Skeletal muscle tissue (tissue), 3 donors: ENCODE measurements at regions not wholly inside any gene's neighbourhood (a gene's known extent, or its start where the extent isn't known, plus 50 kb on each side); places are given as distances from the start of the nearest gene placed in this dataset.
"Not testable (repeated sequence)": the region's sequence is repeated elsewhere in the genome, so short reads cannot be mapped to it uniquely, and the experiment has no call there.

ENCODE experiments used
- H3K27ac ChIP-seq: one replicate; pipeline ENCODE4 v1.7.0; 2013; ENCODE audit warnings: mild to moderate bottlenecking, low read depth, low read length, inconsistent platforms
- H3K27me3 ChIP-seq, 3 donors: one replicate each; pipeline ENCODE4 v1.7.0; 2013; ENCODE audit warnings: low read length in 3 of 3; ENCODE audit not compliant: control insufficient read depth in 3 of 3, insufficient read depth in 3 of 3
- H3K36me3 ChIP-seq, 3 donors: one replicate each; pipeline ENCODE4 v1.7.0; 2013; ENCODE audit warnings: low read length in 3 of 3; ENCODE audit not compliant: control insufficient read depth in 3 of 3, insufficient read depth in 3 of 3
- H3K4me1 ChIP-seq, 3 donors: one replicate each; pipeline ENCODE4 v1.7.0; 2013; ENCODE audit warnings: low read length in 3 of 3, mild to moderate bottlenecking in 3 of 3; ENCODE audit not compliant: control insufficient read depth in 3 of 3, insufficient read depth in 3 of 3
- H3K4me3 ChIP-seq, 3 donors: one replicate each; pipeline ENCODE4 v1.7.0; 2013; ENCODE audit warnings: low read length in 3 of 3
- H3K9ac ChIP-seq, 3 donors: one replicate each; pipeline ENCODE4 v1.7.0; 2013; ENCODE audit warnings: low read length in 3 of 3, mild to moderate bottlenecking in 3 of 3, moderate library complexity in 2 of 3, low read depth in 1 of 3
- H3K9me3 ChIP-seq, 3 donors: one replicate each; pipeline ENCODE4 v1.7.0; 2013; ENCODE audit warnings: low read length in 3 of 3; ENCODE audit not compliant: control insufficient read depth in 3 of 3
- donor health status: Osteomylitis.

- H3K27ac ChIP-seq: not testable (repeated sequence)
Measured at GRCh38 chr3:197411899-197412298, 113.5 kb upstream of the DLG1 start.

GRCh38 chr3:197410170-197410569 is 111.8 kb upstream of the DLG1 start:
- not testable (repeated sequence) for H3K9ac ChIP-seq, H3K27me3 ChIP-seq, H3K27ac ChIP-seq, H3K9me3 ChIP-seq, H3K36me3 ChIP-seq, H3K4me3 ChIP-seq
- peaks cover 0 to 13% (median 10%) of the 10 kb centered on the region in 3 donors for H3K4me1 ChIP-seq

More at GRCh38 chr3:197411899-197412298, 113.5 kb upstream of the DLG1 start:
- not testable (repeated sequence) for H3K9ac ChIP-seq, H3K36me3 ChIP-seq, H3K4me3 ChIP-seq, H3K9me3 ChIP-seq, H3K27me3 ChIP-seq
- H3K4me1 ChIP-seq: peaks cover 0 to 13% (median 10%) of the 10 kb centered on the region in 3 donors

- Histone ChIP-seq H3K27me3 (no peaks in the 10 kb centered on the region), H3K9ac (peak overlapping the region in 1 of 3 donors; percentile 25), H3K9me3 (no peaks in the 10 kb centered on the region), H3K4me1 (peaks cover 0 to 13% (median 10%) of the 10 kb centered on the region in 3 donors), H3K4me3 (no peak overlapping the region), H3K27ac (no peak overlapping the region), H3K36me3 (no peaks in the 10 kb centered on the region)
Measured at GRCh38 chr3:197408177-197408957, 110.0 kb upstream of the DLG1 start.

- no peak overlapping the region for H3K27ac ChIP-seq
- no peaks in the 10 kb centered on the region for H3K9me3 ChIP-seq
- no peaks in the 10 kb centered on the region for H3K27me3 ChIP-seq
- H3K4me1 ChIP-seq: peaks cover 0 to 13% (median 10%) of the 10 kb centered on the region in 3 donors
- H3K9ac ChIP-seq: no peak overlapping the region
- H3K4me3 ChIP-seq: no peak overlapping the region
- no peaks in the 10 kb centered on the region for H3K36me3 ChIP-seq
Measured at GRCh38 chr3:197407526-197407925, 109.1 kb upstream of the DLG1 start.

- no peaks in the 10 kb centered on the region for H3K36me3 ChIP-seq
- H3K4me3 ChIP-seq: no peak overlapping the region
- no peak overlapping the region for H3K27ac ChIP-seq
- H3K9me3 ChIP-seq: no peaks in the 10 kb centered on the region
- H3K27me3 ChIP-seq: no peaks in the 10 kb centered on the region
- no peak overlapping the region for H3K9ac ChIP-seq
- peaks cover 0 to 13% (median 10%) of the 10 kb centered on the region in 3 donors for H3K4me1 ChIP-seq
Measured at GRCh38 chr3:197407053-197407452, 108.6 kb upstream of the DLG1 start.

- Histone ChIP-seq H3K4me3 (no peak overlapping the region), H3K9me3 (no peaks in the 10 kb centered on the region), H3K4me1 (peaks cover 0 to 13% (median 10%) of the 10 kb centered on the region in 3 donors), H3K27me3 (no peaks in the 10 kb centered on the region), H3K27ac (no peak overlapping the region), H3K36me3 (no peaks in the 10 kb centered on the region), H3K9ac (no peak overlapping the region)
Measured at GRCh38 chr3:197406266-197406665, 107.9 kb upstream of the DLG1 start.

GRCh38 chr3:197404754-197405153 is 106.3 kb upstream of the DLG1 start:
- H3K9me3 ChIP-seq: no peaks in the 10 kb centered on the region
- no peaks in the 10 kb centered on the region for H3K27me3 ChIP-seq
- no peak overlapping the region for H3K4me3 ChIP-seq
- no peaks in the 10 kb centered on the region for H3K36me3 ChIP-seq
- H3K9ac ChIP-seq: no peak overlapping the region
- no peak overlapping the region for H3K27ac ChIP-seq
- H3K4me1 ChIP-seq: peaks cover 0 to 13% (median 10%) of the 10 kb centered on the region in 3 donors

GRCh38 chr3:197404030-197404429 is 105.6 kb upstream of the DLG1 start:
- no peak overlapping the region for H3K4me3 ChIP-seq
- no peak overlapping the region for H3K9ac ChIP-seq
- H3K27ac ChIP-seq: no peak overlapping the region
- H3K36me3 ChIP-seq: no peaks in the 10 kb centered on the region
- no peaks in the 10 kb centered on the region for H3K27me3 ChIP-seq
- peaks cover 0 to 13% (median 10%) of the 10 kb centered on the region in 3 donors for H3K4me1 ChIP-seq
- H3K9me3 ChIP-seq: no peaks in the 10 kb centered on the region

GRCh38 chr3:197402401-197402800 is 104.0 kb upstream of the DLG1 start:
- not testable (repeated sequence) for H3K9me3 ChIP-seq, H3K9ac ChIP-seq, H3K27me3 ChIP-seq, H3K4me3 ChIP-seq, H3K36me3 ChIP-seq, H3K27ac ChIP-seq, H3K4me1 ChIP-seq

GRCh38 chr3:197399486-197399885 is 101.1 kb upstream of the DLG1 start:
- Histone ChIP-seq H3K36me3 (no peaks in the 10 kb centered on the region), H3K27me3 (no peaks in the 10 kb centered on the region), H3K4me3 (no peak overlapping the region), H3K9ac (no peak overlapping the region), H3K4me1 (peaks cover 0 to 8% (median 4%) of the 10 kb centered on the region in 3 donors), H3K27ac (no peak overlapping the region), H3K9me3 (no peaks in the 10 kb centered on the region)
